Naive thymus-derived CD4-positive, alpha-beta T cell (primary cell): ENCODE measurements at regions not wholly inside any gene's neighbourhood (a gene's known extent, or its start where the extent isn't known, plus 50 kb on each side); places are given as distances from the start of the nearest gene placed in this dataset.
"Not testable (repeated sequence)": the region's sequence is repeated elsewhere in the genome, so short reads cannot be mapped to it uniquely, and the experiment has no call there.

Experiments used
- ATAC-seq: fragments of 150-1000 bp; cut with Tn5 transposase; 2 replicates; pipeline ENCODE4 v1.10.0; 2021; ENCODE audit warnings: mild to moderate bottlenecking, moderate library complexity
- CTCF ChIA-PET: fragments of 350-600 bp; sonication (Branson Sonifier 250); formaldehyde crosslinking; loops from one replicate; lab custom pipeline; 2021; ENCODE audit warnings: antibody characterized with exemption; lab: Charles Lee
- POLR2A ChIA-PET: fragments of 350-600 bp; sonication (Branson Sonifier 250); formaldehyde crosslinking; loops from one replicate; lab custom pipeline; 2021; ENCODE audit warnings: antibody characterized with exemption, inconsistent platforms; lab: Charles Lee
- DNase-seq, 9 donors: peaks; one replicate each; pipeline versions ENCODE4 v3.0.0 to v3.0.0-alpha.2; 2020 to 2022; ENCODE audit warnings: mixed read lengths in 1 of 9
- H3K27ac ChIP-seq: one replicate; pipeline ENCODE4 v1.7.0; 2013; ENCODE audit warnings: mild to moderate bottlenecking, low read depth, low read length, moderate library complexity
- H3K27me3 ChIP-seq, 2 donors: one replicate each; pipeline ENCODE4 v1.7.0; 2013; ENCODE audit warnings: low read length in 2 of 2, mild to moderate bottlenecking in 2 of 2, moderate library complexity in 2 of 2; ENCODE audit not compliant: control insufficient read depth in 2 of 2, insufficient read depth in 2 of 2
- H3K36me3 ChIP-seq, 3 experiments: 1 replicate in 2 of 3; 2 replicates in 1 of 3; pipeline ENCODE4 v1.7.0; 2013; ENCODE audit warnings: low read length in 3 of 3, mild to moderate bottlenecking in 3 of 3, moderate library complexity in 1 of 3; ENCODE audit not compliant: insufficient read depth in 3 of 3, control insufficient read depth in 2 of 3
- H3K4me1 ChIP-seq, 2 donors: one replicate each; pipeline ENCODE4 v1.7.0; 2013; ENCODE audit warnings: low read length in 2 of 2, mild to moderate bottlenecking in 2 of 2, moderate library complexity in 1 of 2; ENCODE audit not compliant: control insufficient read depth in 2 of 2, insufficient read depth in 2 of 2
- H3K4me3 ChIP-seq: 2 replicates; pipeline ENCODE4 v1.7.0; 2013; ENCODE audit warnings: mild to moderate bottlenecking, low read length
- H3K9me3 ChIP-seq, 3 experiments: 1 replicate in 2 of 3; 2 replicates in 1 of 3; pipeline ENCODE4 v1.7.0; 2013; ENCODE audit warnings: low read length in 3 of 3; ENCODE audit not compliant: control insufficient read depth in 2 of 3
- H3K27ac Mint-ChIP-seq, 9 donors: one replicate each; pipeline ENCODE4 v1.8.0; 2020 to 2022; ENCODE audit warnings: mixed read lengths in 9 of 9, mild to moderate bottlenecking in 8 of 9, moderate library complexity in 5 of 9, inconsistent platforms in 2 of 9
- H3K27me3 Mint-ChIP-seq, 5 donors: one replicate each; pipeline ENCODE4 v1.8.0; 2021 to 2022; ENCODE audit warnings: mixed read lengths in 5 of 5, mild to moderate bottlenecking in 1 of 5
- H3K36me3 Mint-ChIP-seq, 5 donors: one replicate each; pipeline ENCODE4 v1.8.0; 2020 to 2022; ENCODE audit warnings: mixed read lengths in 5 of 5, mild to moderate bottlenecking in 3 of 5, inconsistent platforms in 1 of 5
- H3K4me1 Mint-ChIP-seq, 7 donors: one replicate each; pipeline ENCODE4 v1.8.0; 2020 to 2022; ENCODE audit warnings: mixed read lengths in 7 of 7, mild to moderate bottlenecking in 3 of 7, inconsistent platforms in 1 of 7
- H3K4me3 Mint-ChIP-seq, 10 donors: one replicate each; pipeline ENCODE4 v1.8.0; 2020 to 2022; ENCODE audit warnings: mild to moderate bottlenecking in 10 of 10, mixed read lengths in 10 of 10, moderate library complexity in 6 of 10, inconsistent platforms in 2 of 10
- H3K9me3 Mint-ChIP-seq, 11 donors: one replicate each; pipeline ENCODE4 v1.8.0; 2020 to 2022; ENCODE audit warnings: mixed read lengths in 11 of 11, mild to moderate bottlenecking in 4 of 11, inconsistent platforms in 1 of 11, moderate library complexity in 1 of 11
- intact Hi-C, 2 donors: fragments of 100-400 bp; cut with micrococcal nuclease; formaldehyde crosslinking; loops; one replicate each; pipeline ENCODE4 v1.15.1; 2023

GRCh38 chr6:160889148-160889547 lies 102.4 kb upstream of the MAP3K4 start:
- H3K27me3 ChIP-seq, H3K4me1 ChIP-seq, DNase-seq, H3K27ac ChIP-seq, H3K4me1 Mint-ChIP-seq, H3K9me3 Mint-ChIP-seq, H3K9me3 ChIP-seq, H3K27ac Mint-ChIP-seq, CTCF ChIA-PET, POLR2A ChIA-PET, H3K4me3 ChIP-seq, H3K4me3 Mint-ChIP-seq, H3K36me3 ChIP-seq, intact Hi-C loops, H3K36me3 Mint-ChIP-seq, ATAC-seq: not testable (repeated sequence)
- H3K27me3 Mint-ChIP-seq, result peaks cover 0 to 20% (median 7%) of the 10 kb centered on the region in 5 donors

GRCh38 chr6:160891690-160892089 lies 99.9 kb upstream of the MAP3K4 start:
- ChIA-PET CTCF (no interaction called here), POLR2A (no interaction called here)
- no peak for DNase-seq
- Histone ChIP-seq H3K9me3 (no peaks in the 10 kb centered on the region), H3K36me3 (no peaks in the 10 kb centered on the region), H3K27ac (no peak overlapping the region), H3K4me1 (no peaks in the 10 kb centered on the region), H3K4me3 (no peak overlapping the region), H3K27me3 (no peaks in the 10 kb centered on the region)
- no peak for ATAC-seq
- Mint-ChIP-seq H3K9me3 (peaks cover 0 to 4% (median 0%) of the 10 kb centered on the region in 11 donors), H3K4me1 (no peaks in the 10 kb centered on the region), H3K4me3 (no peak overlapping the region), H3K36me3 (no peaks in the 10 kb centered on the region), H3K27ac (no peak overlapping the region), H3K27me3 (peaks cover 0 to 33% (median 13%) of the 10 kb centered on the region in 5 donors)
- intact Hi-C loops, result no loop called here

GRCh38 chr6:160895562-160895961 lies 96.0 kb upstream of the MAP3K4 start:
- ATAC-seq (no peak), DNase-seq (no peak)
- Mint-ChIP-seq H3K27me3 (peaks cover 0 to 37% (median 23%) of the 10 kb centered on the region in 5 donors), H3K36me3 (no peaks in the 10 kb centered on the region), H3K27ac (no peak overlapping the region), H3K4me3 (no peak overlapping the region), H3K4me1 (no peaks in the 10 kb centered on the region), H3K9me3 (peaks cover 0 to 4% (median 0%) of the 10 kb centered on the region in 11 donors)
- Histone ChIP-seq H3K4me3 (no peak overlapping the region), H3K27me3 (no peaks in the 10 kb centered on the region), H3K36me3 (no peaks in the 10 kb centered on the region), H3K27ac (no peak overlapping the region), H3K4me1 (no peaks in the 10 kb centered on the region), H3K9me3 (no peaks in the 10 kb centered on the region)
- ChIA-PET POLR2A (no interaction called here), CTCF (no interaction called here)
- intact Hi-C loops, result no loop called here

- CTCF ChIA-PET, result no interaction called here
- DNase-seq, result no peak
- Mint-ChIP-seq H3K9me3 (peaks cover 0 to 4% (median 0%) of the 10 kb centered on the region in 11 donors), H3K36me3 (no peaks in the 10 kb centered on the region), H3K27ac (no peak overlapping the region), H3K4me3 (no peak overlapping the region), H3K27me3 (peaks cover 2 to 34% (median 18%) of the 10 kb centered on the region in 5 donors), H3K4me1 (no peaks in the 10 kb centered on the region)
- no peaks in the 10 kb centered on the region for H3K27me3 ChIP-seq
- H3K36me3 ChIP-seq, result no peaks in the 10 kb centered on the region
- POLR2A ChIA-PET, result no interaction called here
- H3K9me3 ChIP-seq, result no peaks in the 10 kb centered on the region
- H3K4me1 ChIP-seq, result no peaks in the 10 kb centered on the region
- no peak for ATAC-seq
- H3K27ac ChIP-seq, result no peak overlapping the region
- intact Hi-C loops, result no loop called here
- no peak overlapping the region for H3K4me3 ChIP-seq
Observed at GRCh38 chr6:160899671-160900430, 91.7 kb upstream of the MAP3K4 start.

GRCh38 chr6:160911949-160912348 lies 79.6 kb upstream of the MAP3K4 start:
- no peak overlapping the region for H3K4me3 Mint-ChIP-seq

GRCh38 chr6:160912411-160912810 lies 79.2 kb upstream of the MAP3K4 start:
- CTCF ChIA-PET, result no interaction called here

More at GRCh38 chr6:160911949-160912348, 79.6 kb upstream of the MAP3K4 start:
- CTCF ChIA-PET, result no interaction called here
- Mint-ChIP-seq H3K36me3 (peaks cover 0 to 4% (median 0%) of the 10 kb centered on the region in 5 donors), H3K4me1 (no peaks in the 10 kb centered on the region), H3K27me3 (peaks cover 0 to 26% (median 15%) of the 10 kb centered on the region in 5 donors), H3K9me3 (peaks cover 0 to 24% (median 5%) of the 10 kb centered on the region in 11 donors), H3K27ac (no peak overlapping the region)
- DNase-seq, result no peak
- intact Hi-C loops, result no loop called here
- POLR2A ChIA-PET, result no interaction called here
- Histone ChIP-seq H3K27me3 (no peaks in the 10 kb centered on the region), H3K27ac (no peak overlapping the region), H3K4me1 (no peaks in the 10 kb centered on the region), H3K4me3 (no peak overlapping the region), H3K9me3 (no peaks in the 10 kb centered on the region), H3K36me3 (no peaks in the 10 kb centered on the region)
- ATAC-seq, result no peak

GRCh38 chr6:160917572-160917971 lies 74.0 kb upstream of the MAP3K4 start:
- Mint-ChIP-seq H3K36me3 (no peaks in the 10 kb centered on the region), H3K4me3 (no peak overlapping the region), H3K27ac (no peak overlapping the region), H3K9me3 (peaks cover 0 to 12% (median 2%) of the 10 kb centered on the region in 11 donors), H3K27me3 (peaks cover 4 to 33% (median 16%) of the 10 kb centered on the region in 5 donors), H3K4me1 (peaks cover 0 to 1% (median 0%) of the 10 kb centered on the region in 7 donors)
- Histone ChIP-seq H3K4me3 (no peak overlapping the region), H3K27ac (no peak overlapping the region), H3K27me3 (no peaks in the 10 kb centered on the region), H3K9me3 (no peaks in the 10 kb centered on the region), H3K36me3 (no peaks in the 10 kb centered on the region), H3K4me1 (no peaks in the 10 kb centered on the region)
- CTCF ChIA-PET, result no interaction called here
- intact Hi-C loops, result no loop called here
- ATAC-seq (no peak), DNase-seq (no peak)
- POLR2A ChIA-PET, result no interaction called here

More at GRCh38 chr6:160912411-160912810, 79.2 kb upstream of the MAP3K4 start:
- DNase-seq (no peak), ATAC-seq (no peak)
- no peak overlapping the region for H3K4me3 Mint-ChIP-seq
- no peaks in the 10 kb centered on the region for H3K4me1 ChIP-seq
- intact Hi-C loops, result no loop called here
- no peak overlapping the region for H3K27ac Mint-ChIP-seq
- no peaks in the 10 kb centered on the region for H3K4me1 Mint-ChIP-seq
- peaks cover 0 to 4% (median 0%) of the 10 kb centered on the region in 5 donors for H3K36me3 Mint-ChIP-seq
- H3K9me3 Mint-ChIP-seq, result peaks cover 0 to 20% (median 2%) of the 10 kb centered on the region in 11 donors
- POLR2A ChIA-PET, result no interaction called here
- H3K27ac ChIP-seq, result no peak overlapping the region
- no peaks in the 10 kb centered on the region for H3K36me3 ChIP-seq
- no peaks in the 10 kb centered on the region for H3K27me3 ChIP-seq
- peaks cover 0 to 24% (median 15%) of the 10 kb centered on the region in 5 donors for H3K27me3 Mint-ChIP-seq
- no peaks in the 10 kb centered on the region for H3K9me3 ChIP-seq
- no peak overlapping the region for H3K4me3 ChIP-seq
